K562 (cell line): ENCODE measurements at regions not wholly inside any gene's neighbourhood (a gene's known extent, or its start where the extent isn't known, plus 50 kb on each side); places are given as distances from the start of the nearest gene placed in this dataset.

Experiments used
- ATAC-seq: fragments of 200-7000 bp; cut with Tn5 transposase; 3 replicates; pipeline ENCODE4 v1.9.1; 2020; ENCODE audit warnings: moderate library complexity
- BruUV-seq: library from RNA; stranded (reverse); fragments of 400-500 nt; replicated peaks from 2 replicates; lab custom pipeline; 2021; lab: Mats Ljungman, UMichigan
- CTCF ChIA-PET: fragments of 300-600 bp; formaldehyde crosslinking; extraction: SDS; loops from one replicate; lab custom pipeline; 2021; ENCODE audit warnings: low intra/inter-chr PET ratio; lab: Yijun Ruan, JAX
- POLR2A ChIA-PET: fragments of 300-600, 350-650 bp; sonication (Branson Sonifier 250); formaldehyde crosslinking; extraction: SDS; loops from one replicate; lab custom pipeline; 2021; ENCODE audit warnings: antibody characterized with exemption, inconsistent platforms; lab: Yijun Ruan, JAX
- DNase-seq, 4 experiments: peaks; one replicate each; pipeline versions ENCODE4 v3.0.0 to v3.0.0-alpha.2; 2011 to 2018; ENCODE audit warnings: low spot score in 3 of 4, mixed read lengths in 3 of 4; ENCODE audit errors: extremely low read depth in 1 of 4
- FAIRE-seq: peaks from 2 replicates; lab custom pipeline; 2011; peaks lifted over from hg19 to GRCh38; lab: Jason Lieb, UNC
- H2AFZ ChIP-seq: 2 replicates; pipeline ENCODE4 v1.6.0; 2011; ENCODE audit warnings: low read depth, low read length, control low read depth, inconsistent platforms
- H3K27ac ChIP-seq: fragments of 200-600 bp; 3 replicates; pipeline ENCODE4 v1.8.0; 2011; ENCODE audit warnings: low read depth, mild to moderate bottlenecking, control low read depth, inconsistent platforms, low read length, moderate library complexity, mixed read lengths; ENCODE audit errors: extremely low read depth
- H3K27me3 ChIP-seq, 2 experiments: fragments of 300-600 bp in 1 of 2; 2 replicates in 1 of 2; 3 replicates in 1 of 2; pipeline versions ENCODE4 v1.6.0 to v1.8.0; 2011; ENCODE audit warnings: inconsistent platforms in 2 of 2, low read length in 2 of 2, mild to moderate bottlenecking in 1 of 2, mixed read lengths in 1 of 2, moderate library complexity in 1 of 2; ENCODE audit not compliant: control insufficient read depth in 2 of 2, insufficient read depth in 2 of 2
- H3K36me3 ChIP-seq: fragments of 300-600 bp; 3 replicates; pipeline ENCODE4 v1.8.0; 2011; ENCODE audit warnings: mild to moderate bottlenecking, low read length, inconsistent platforms; ENCODE audit not compliant: control insufficient read depth, insufficient read depth
- H3K4me1 ChIP-seq, 2 experiments: fragments of 200-600 bp in 1 of 2; replicated peaks in 1 of 2; 2 replicates in 1 of 2; 3 replicates in 1 of 2; pipeline versions ENCODE4 v1.5.1 to v1.8.0; 2011; ENCODE audit warnings: inconsistent platforms in 2 of 2, low read length in 2 of 2, mild to moderate bottlenecking in 1 of 2, mixed read lengths in 1 of 2, moderate library complexity in 1 of 2; ENCODE audit not compliant: control insufficient read depth in 2 of 2, insufficient read depth in 2 of 2
- H3K4me2 ChIP-seq: 2 replicates; pipeline ENCODE4 v1.6.1; 2011; ENCODE audit warnings: low read length, control low read depth, inconsistent platforms, mixed read lengths; ENCODE audit not compliant: insufficient read depth
- H3K4me3 ChIP-seq: fragments of 200-600 bp; sonication (generic), shearing (Covaris generic); 2 replicates; pipeline ENCODE4 v1.5.1; 2016; ENCODE audit warnings: control low read depth, inconsistent platforms
- H3K79me2 ChIP-seq: fragments of 200-600 bp; 3 replicates; pipeline ENCODE4 v1.8.0; 2011; ENCODE audit warnings: low read length, inconsistent platforms; ENCODE audit not compliant: control insufficient read depth, insufficient read depth
- H3K9ac ChIP-seq, 2 experiments: 2 replicates each; pipeline versions ENCODE4 v1.6.0 to v1.6.1; 2011; ENCODE audit warnings: low read depth in 2 of 2, low read length in 2 of 2, control low read depth in 1 of 2, inconsistent platforms in 1 of 2, mild to moderate bottlenecking in 1 of 2, mixed read lengths in 1 of 2; ENCODE audit not compliant: insufficient read depth in 1 of 2
- H3K9me1 ChIP-seq: one replicate; pipeline ENCODE4 v1.6.0; 2011; ENCODE audit warnings: inconsistent platforms, mild to moderate bottlenecking, low read length, moderate library complexity; ENCODE audit not compliant: control insufficient read depth, insufficient read depth
- H3K9me3 ChIP-seq: replicated peaks from 2 replicates; pipeline ENCODE4 v1.5.1; 2011; ENCODE audit warnings: low read depth, low read length, inconsistent platforms; ENCODE audit not compliant: control insufficient read depth, insufficient read depth
- H4K20me1 ChIP-seq: replicated peaks from 2 replicates; pipeline ENCODE4 v1.6.1; 2011; ENCODE audit warnings: low read length, inconsistent platforms, mixed read lengths; ENCODE audit not compliant: control insufficient read depth, insufficient read depth
- KAT7 ChIP-seq: sonication (generic); formaldehyde crosslinking; IDR thresholded peaks from 2 replicates; pipeline ENCODE4 v1.8.0; 2022; ENCODE audit warnings: missing genetic modification reagents, mild to moderate bottlenecking, borderline replicate concordance
- NCOA1 ChIP-seq: fragments of 450-650 bp; IDR thresholded peaks from 2 replicates; pipeline ENCODE4 v1.6.1; 2016; ENCODE audit warnings: low read depth
- SREBF2 ChIP-seq: sonication (generic); formaldehyde crosslinking; IDR thresholded peaks from 2 replicates; pipeline ENCODE4 v1.4.0; 2020; ENCODE audit warnings: mild to moderate bottlenecking, missing genetic modification reagents
- ZNF586 ChIP-seq: fragments of 450-650 bp; formaldehyde crosslinking; conservative IDR thresholded peaks from 2 replicates; pipeline ENCODE4 v1.4.0; 2020; ENCODE audit warnings: mild to moderate bottlenecking, moderate library complexity
- ZNF764 ChIP-seq: fragments of 250-450 bp; sonication (Bioruptor Pico); IDR thresholded peaks from 2 replicates; pipeline ENCODE4 v1.4.0; 2020; ENCODE audit warnings: low read depth, mild to moderate bottlenecking, moderate library complexity
- WGBS: fragments of 100-300 bp; shearing (Covaris generic); methylation state at CpG from one replicate; pipeline ENCODE4 v1.1.6; 2016; ENCODE audit warnings: low coverage, mixed read lengths; ENCODE audit not compliant: insufficient coverage; ENCODE audit errors: missing lambda C conversion rate; 5-methylcytosine and 5-hydroxymethylcytosine counted together
- in situ Hi-C: fragments of 300-500 bp; cut with MboI; formaldehyde crosslinking; loops from 4 replicates; pipeline ENCODE4 v1.15.0; 2018; ENCODE audit warnings: inconsistent platforms, mixed read lengths
- intact Hi-C: fragments of 100-400 bp; cut with micrococcal nuclease; formaldehyde crosslinking; loops from 2 replicates; pipeline ENCODE4 v1.14.2; 2022
- TF ChIP-seq, protein P1 (sequence below), 2 experiments: fragments of 450-650 bp in 1 of 2; sonication (generic) in 1 of 2; formaldehyde crosslinking in 1 of 2; IDR thresholded peaks in 1 of 2; conservative IDR thresholded peaks in 1 of 2; 2 replicates each; pipeline versions ENCODE4 v1.6.1 to v1.8.1; 2016 to 2023; ENCODE audit warnings: mild to moderate bottlenecking in 2 of 2, moderate library complexity in 2 of 2, inconsistent platforms in 1 of 2, missing genetic modification reagents in 1 of 2
- TF ChIP-seq, protein P2 (sequence below): fragments of 450-650 bp; IDR thresholded peaks from 2 replicates; pipeline ENCODE4 v1.6.1; 2016; ENCODE audit warnings: low read depth, mild to moderate bottlenecking, moderate library complexity
- TF ChIP-seq, protein P3 (sequence below): fragments of 250-450 bp; sonication (Bioruptor Pico); IDR thresholded peaks from 2 replicates; pipeline ENCODE4 v1.4.0; 2020; ENCODE audit warnings: mild to moderate bottlenecking, moderate library complexity

- H4K20me1 ChIP-seq: no peaks in the 10 kb centered on the region
- no peak overlapping the region for H3K4me3 ChIP-seq
- no peak overlapping the region for H3K4me2 ChIP-seq
- H3K4me1 ChIP-seq: no peaks in the 10 kb centered on the region
- no peaks in the 10 kb centered on the region for H3K36me3 ChIP-seq
- no peak overlapping the region for H2AFZ ChIP-seq
- no peak overlapping the region for H3K27ac ChIP-seq
- no peaks in the 10 kb centered on the region for H3K79me2 ChIP-seq
- H3K27me3 ChIP-seq: no peaks in the 10 kb centered on the region
- in situ Hi-C loops: no loop called here
- 1% methylated on average over 11 of the region's 12 CpGs for WGBS
- H3K9me3 ChIP-seq: no peaks in the 10 kb centered on the region
- ChIA-PET POLR2A (no interaction called here), CTCF (no interaction called here)
- no peak overlapping the region for H3K9ac ChIP-seq
- BruUV-seq: no TSS peak
- TF ChIP-seq KAT7 (CRISPR knock-in tag) (no peak), NCOA1 (no peak), ZNF764 (CRISPR knock-in tag) (no peak), SREBF2 (no peak), ZNF586 (no peak)
- TF ChIP-seq, protein P1, sequence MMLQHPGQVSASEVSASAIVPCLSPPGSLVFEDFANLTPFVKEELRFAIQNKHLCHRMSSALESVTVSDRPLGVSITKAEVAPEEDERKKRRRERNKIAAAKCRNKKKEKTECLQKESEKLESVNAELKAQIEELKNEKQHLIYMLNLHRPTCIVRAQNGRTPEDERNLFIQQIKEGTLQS (IDR thresholded peaks at IDR 0.05): no peak
- TF ChIP-seq, protein P1 (CRISPR knock-in tag; conservative IDR thresholded peaks at IDR 0.05): no peak
- TF ChIP-seq, protein P2, sequence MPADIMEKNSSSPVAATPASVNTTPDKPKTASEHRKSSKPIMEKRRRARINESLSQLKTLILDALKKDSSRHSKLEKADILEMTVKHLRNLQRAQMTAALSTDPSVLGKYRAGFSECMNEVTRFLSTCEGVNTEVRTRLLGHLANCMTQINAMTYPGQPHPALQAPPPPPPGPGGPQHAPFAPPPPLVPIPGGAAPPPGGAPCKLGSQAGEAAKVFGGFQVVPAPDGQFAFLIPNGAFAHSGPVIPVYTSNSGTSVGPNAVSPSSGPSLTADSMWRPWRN: no peak
- TF ChIP-seq, protein P3, sequence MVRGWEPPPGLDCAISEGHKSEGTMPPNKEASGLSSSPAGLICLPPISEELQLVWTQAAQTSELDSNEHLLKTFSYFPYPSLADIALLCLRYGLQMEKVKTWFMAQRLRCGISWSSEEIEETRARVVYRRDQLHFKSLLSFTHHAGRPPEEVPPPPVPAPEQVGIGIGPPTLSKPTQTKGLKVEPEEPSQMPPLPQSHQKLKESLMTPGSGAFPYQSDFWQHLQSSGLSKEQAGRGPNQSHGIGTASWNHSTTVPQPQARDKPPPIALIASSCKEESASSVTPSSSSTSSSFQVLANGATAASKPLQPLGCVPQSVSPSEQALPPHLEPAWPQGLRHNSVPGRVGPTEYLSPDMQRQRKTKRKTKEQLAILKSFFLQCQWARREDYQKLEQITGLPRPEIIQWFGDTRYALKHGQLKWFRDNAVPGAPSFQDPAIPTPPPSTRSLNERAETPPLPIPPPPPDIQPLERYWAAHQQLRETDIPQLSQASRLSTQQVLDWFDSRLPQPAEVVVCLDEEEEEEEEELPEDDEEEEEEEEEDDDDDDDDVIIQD (CRISPR knock-in tag): no peak
- TF ChIP-seq, all 486 proteins: peak for 0
- H3K9me1 ChIP-seq: no peaks in the 10 kb centered on the region
- no peak for DNase-seq
- ATAC-seq: no peak
- intact Hi-C loops: no loop called here
- no peak for FAIRE-seq
These were observed 946.9 kb upstream of the SOX11 start for GRCh38 chr2:4745056-4745991.
